ENCODE measurements at regions not wholly inside any gene's neighbourhood (a gene's known extent, or its start where the extent isn't known, plus 50 kb on each side); places are given as distances from the start of the nearest gene placed in this dataset.

GRCh38 chr4:3361406-3361805 lies 68.6 kb downstream of the RGS12 start:
- Histone ChIP-seq H3K4me3 (ENCODE audit: low read length) (no peak overlapping the region), H3K9ac (ENCODE audit: low read length) (no peak overlapping the region), H3K27ac (ENCODE audit: low read length) (no peak overlapping the region), H3K4me1 (ENCODE audit: low read length) (no peaks in the 10 kb centered on the region), H2AFZ (ENCODE audit: low read length) (no peak overlapping the region), H3K4me2 (ENCODE audit: low read depth, low read length) (no peak overlapping the region), H3K79me2 (ENCODE audit: low read length) (no peaks in the 10 kb centered on the region), H4K20me1 (ENCODE audit: insufficient read depth, low read length) (no peaks in the 10 kb centered on the region), H3K27me3 (replicated peaks; ENCODE audit: insufficient read depth, low read length) (no peaks in the 10 kb centered on the region), H3K36me3 (replicated peaks; ENCODE audit: insufficient read depth, low read length) (no peaks in the 10 kb centered on the region), H3K9me3 (replicated peaks; ENCODE audit: insufficient read depth, low read length) (no peaks in the 10 kb centered on the region), H3F3A (ENCODE audit: insufficient read depth, low read length) (no peaks in the 10 kb centered on the region), H3K9me2 (replicated peaks; ENCODE audit: insufficient read depth, low read length) (no peaks in the 10 kb centered on the region)
- no peak for TF ChIP-seq CTCF (IDR thresholded peaks at IDR 0.05; ENCODE audit: low read length)
- DNase-seq: no peak

- no peaks in the 10 kb centered on the region for H3K79me2 ChIP-seq (ENCODE audit: low read length)
- no peak overlapping the region for H3K4me2 ChIP-seq (ENCODE audit: low read depth, low read length)
- H2AFZ ChIP-seq (ENCODE audit: low read length): no peak overlapping the region
- H3K4me1 ChIP-seq (ENCODE audit: low read length): no peaks in the 10 kb centered on the region
- no peak overlapping the region for H3K9ac ChIP-seq (ENCODE audit: low read length)
- H3K27ac ChIP-seq (ENCODE audit: low read length): no peak overlapping the region
- TF ChIP-seq EZH2 (optimal IDR thresholded peaks at IDR 0.05; ENCODE audit: low read depth, low read length) (no peak), EZH2phosphoT487 (IDR thresholded peaks at IDR 0.05; ENCODE audit: low read length) (no peak), CTCF (IDR thresholded peaks at IDR 0.05; ENCODE audit: low read length) (no peak)
- no peaks in the 10 kb centered on the region for H3K9me3 ChIP-seq (replicated peaks; ENCODE audit: insufficient read depth, low read length)
- H3K9me2 ChIP-seq (replicated peaks; ENCODE audit: insufficient read depth, low read length): no peaks in the 10 kb centered on the region
- H3K4me3 ChIP-seq (ENCODE audit: low read length): no peak overlapping the region
- H3K27me3 ChIP-seq (replicated peaks; ENCODE audit: insufficient read depth, low read length): no peaks in the 10 kb centered on the region
- no peaks in the 10 kb centered on the region for H4K20me1 ChIP-seq (ENCODE audit: insufficient read depth, low read length)
- no peaks in the 10 kb centered on the region for H3F3A ChIP-seq (ENCODE audit: insufficient read depth, low read length)
- no peak for DNase-seq
- H3K36me3 ChIP-seq (replicated peaks; ENCODE audit: insufficient read depth, low read length): no peaks in the 10 kb centered on the region
These were observed 69.1 kb downstream of the RGS12 start for GRCh38 chr4:3361896-3362295.

GRCh38 chr4:3362431-3363287 lies 69.8 kb downstream of the RGS12 start:
- no peaks in the 10 kb centered on the region for H3K9me2 ChIP-seq (replicated peaks; ENCODE audit: insufficient read depth, low read length)
- H3K27me3 ChIP-seq (replicated peaks; ENCODE audit: insufficient read depth, low read length): no peaks in the 10 kb centered on the region
- no peak overlapping the region for H3K4me2 ChIP-seq (ENCODE audit: low read depth, low read length)
- no peak overlapping the region for H2AFZ ChIP-seq (ENCODE audit: low read length)
- DNase-seq: no peak
- H3K36me3 ChIP-seq (replicated peaks; ENCODE audit: insufficient read depth, low read length): no peaks in the 10 kb centered on the region
- no peak overlapping the region for H3K27ac ChIP-seq (ENCODE audit: low read length)
- H4K20me1 ChIP-seq (ENCODE audit: insufficient read depth, low read length): no peaks in the 10 kb centered on the region
- H3K4me3 ChIP-seq (ENCODE audit: low read length): no peak overlapping the region
- no peaks in the 10 kb centered on the region for H3F3A ChIP-seq (ENCODE audit: insufficient read depth, low read length)
- TF ChIP-seq EZH2phosphoT487 (IDR thresholded peaks at IDR 0.05; ENCODE audit: low read length) (no peak), CTCF (IDR thresholded peaks at IDR 0.05; ENCODE audit: low read length) (no peak), EZH2 (optimal IDR thresholded peaks at IDR 0.05; ENCODE audit: low read depth, low read length) (no peak)
- no peaks in the 10 kb centered on the region for H3K9me3 ChIP-seq (replicated peaks; ENCODE audit: insufficient read depth, low read length)
- no peak overlapping the region for H3K9ac ChIP-seq (ENCODE audit: low read length)
- H3K79me2 ChIP-seq (ENCODE audit: low read length): no peaks in the 10 kb centered on the region
- H3K4me1 ChIP-seq (ENCODE audit: low read length): no peaks in the 10 kb centered on the region
